ENCODE measurements at regions not wholly inside any gene's neighbourhood (a gene's known extent, or its start where the extent isn't known, plus 50 kb on each side); places are given as distances from the start of the nearest gene placed in this dataset.

GRCh38 chr11:45518833-45519535, 146.4 kb downstream of the CHST1 start:
- no peak for DNase-seq (ENCODE audit: low spot score)
- no peak for FAIRE-seq

GRCh38 chr11:45518141-45518832, 147.1 kb downstream of the CHST1 start:
- DNase-seq (ENCODE audit: low spot score) (no peak), FAIRE-seq (no peak)

- DNase-seq (ENCODE audit: low spot score), result no peak
- FAIRE-seq, result no peak
These were observed 148.2 kb downstream of the CHST1 start for GRCh38 chr11:45517171-45517770.

GRCh38 chr11:45513821-45514340, 151.5 kb downstream of the CHST1 start:
- FAIRE-seq (no peak), DNase-seq (ENCODE audit: low spot score) (no peak)

GRCh38 chr11:45512471-45513148, 152.8 kb downstream of the CHST1 start:
- no peak for FAIRE-seq
- no peak for DNase-seq (ENCODE audit: low spot score)

- FAIRE-seq (no peak), DNase-seq (ENCODE audit: low spot score) (no peak)
These were observed 153.9 kb downstream of the CHST1 start for GRCh38 chr11:45511566-45511965.

- FAIRE-seq (no peak), DNase-seq (ENCODE audit: low spot score) (no peak)
These were observed 157.5 kb downstream of the CHST1 start for GRCh38 chr11:45507916-45508315.

- DNase-seq (ENCODE audit: low spot score) (no peak), FAIRE-seq (no peak)
These were observed 162.1 kb downstream of the CHST1 start for GRCh38 chr11:45503311-45503710.

GRCh38 chr11:45502226-45502545, 163.2 kb downstream of the CHST1 start:
- no peak for DNase-seq (ENCODE audit: low spot score)
- no peak for FAIRE-seq

- FAIRE-seq (no peak), DNase-seq (ENCODE audit: low spot score) (no peak)
These were observed 163.8 kb downstream of the CHST1 start for GRCh38 chr11:45501392-45502225.

GRCh38 chr11:45500451-45500850, 165.0 kb downstream of the CHST1 start:
- no peak for FAIRE-seq
- DNase-seq (ENCODE audit: low spot score), result no peak

GRCh38 chr11:45494738-45495137, 170.7 kb downstream of the CHST1 start:
- no peak for FAIRE-seq
- no peak for DNase-seq (ENCODE audit: low spot score)

GRCh38 chr11:45489281-45489905, 176.0 kb downstream of the CHST1 start:
- DNase-seq (ENCODE audit: low spot score) (no peak), FAIRE-seq (no peak)

GRCh38 chr11:45486461-45486860, 179.0 kb downstream of the CHST1 start:
- FAIRE-seq (no peak), DNase-seq (ENCODE audit: low spot score) (no peak)

GRCh38 chr11:45485070-45485707, 180.2 kb downstream of the CHST1 start:
- FAIRE-seq, result no peak
- no peak for DNase-seq (ENCODE audit: low spot score)

- DNase-seq (ENCODE audit: low spot score) (no peak), FAIRE-seq (no peak)
These were observed 181.0 kb downstream of the CHST1 start for GRCh38 chr11:45484326-45484883.

- FAIRE-seq (no peak), DNase-seq (ENCODE audit: low spot score) (no peak)
These were observed 182.0 kb downstream of the CHST1 start for GRCh38 chr11:45483416-45483815.

- FAIRE-seq (no peak), DNase-seq (ENCODE audit: low spot score) (no peak)
These were observed 183.1 kb downstream of the CHST1 start for GRCh38 chr11:45482331-45482730.

- no peak for FAIRE-seq
- DNase-seq (ENCODE audit: low spot score), result no peak
These were observed 184.4 kb downstream of the CHST1 start for GRCh38 chr11:45481026-45481425.

GRCh38 chr11:45477588-45477987, 187.8 kb downstream of the CHST1 start:
- DNase-seq (ENCODE audit: low spot score), result no peak
- FAIRE-seq, result no peak

All from RCC 7860 (cell line).